Large intestine (tissue), 3 donors: ENCODE measurements at regions not wholly inside any gene's neighbourhood (a gene's known extent, or its start where the extent isn't known, plus 50 kb on each side); places are given as distances from the start of the nearest gene placed in this dataset.

Experiments used
- DNase-seq, 2 donors: peaks; one replicate each; pipeline versions ENCODE4 v3.0.0 to v3.0.0-alpha.2; 2013
- H3K27ac ChIP-seq: one replicate; pipeline ENCODE4 v1.5.1; 2013; ENCODE audit warnings: low read length
- H3K27me3 ChIP-seq: 2 replicates; pipeline ENCODE4 v1.6.1; 2013; ENCODE audit warnings: low read length; ENCODE audit not compliant: control insufficient read depth, insufficient read depth
- H3K36me3 ChIP-seq: 2 replicates; pipeline ENCODE4 v1.6.1; 2013; ENCODE audit warnings: low read length; ENCODE audit not compliant: control insufficient read depth, insufficient read depth
- H3K4me1 ChIP-seq: one replicate; pipeline ENCODE4 v1.6.1; 2013; ENCODE audit warnings: low read length; ENCODE audit not compliant: control insufficient read depth, insufficient read depth
- H3K4me3 ChIP-seq: one replicate; pipeline ENCODE4 v1.5.1; 2013; ENCODE audit warnings: low read length
- H3K9me3 ChIP-seq: one replicate; pipeline ENCODE4 v1.6.1; 2013; ENCODE audit warnings: mild to moderate bottlenecking, low read depth, low read length, moderate library complexity; ENCODE audit not compliant: control insufficient read depth
- WGBS: methylation state at CpG from one replicate; pipeline ENCODE4 v1.1.5; 2013; ENCODE audit warnings: low lambda C conversion rate; ENCODE audit not compliant: insufficient coverage; 5-methylcytosine and 5-hydroxymethylcytosine counted together

DNA sequence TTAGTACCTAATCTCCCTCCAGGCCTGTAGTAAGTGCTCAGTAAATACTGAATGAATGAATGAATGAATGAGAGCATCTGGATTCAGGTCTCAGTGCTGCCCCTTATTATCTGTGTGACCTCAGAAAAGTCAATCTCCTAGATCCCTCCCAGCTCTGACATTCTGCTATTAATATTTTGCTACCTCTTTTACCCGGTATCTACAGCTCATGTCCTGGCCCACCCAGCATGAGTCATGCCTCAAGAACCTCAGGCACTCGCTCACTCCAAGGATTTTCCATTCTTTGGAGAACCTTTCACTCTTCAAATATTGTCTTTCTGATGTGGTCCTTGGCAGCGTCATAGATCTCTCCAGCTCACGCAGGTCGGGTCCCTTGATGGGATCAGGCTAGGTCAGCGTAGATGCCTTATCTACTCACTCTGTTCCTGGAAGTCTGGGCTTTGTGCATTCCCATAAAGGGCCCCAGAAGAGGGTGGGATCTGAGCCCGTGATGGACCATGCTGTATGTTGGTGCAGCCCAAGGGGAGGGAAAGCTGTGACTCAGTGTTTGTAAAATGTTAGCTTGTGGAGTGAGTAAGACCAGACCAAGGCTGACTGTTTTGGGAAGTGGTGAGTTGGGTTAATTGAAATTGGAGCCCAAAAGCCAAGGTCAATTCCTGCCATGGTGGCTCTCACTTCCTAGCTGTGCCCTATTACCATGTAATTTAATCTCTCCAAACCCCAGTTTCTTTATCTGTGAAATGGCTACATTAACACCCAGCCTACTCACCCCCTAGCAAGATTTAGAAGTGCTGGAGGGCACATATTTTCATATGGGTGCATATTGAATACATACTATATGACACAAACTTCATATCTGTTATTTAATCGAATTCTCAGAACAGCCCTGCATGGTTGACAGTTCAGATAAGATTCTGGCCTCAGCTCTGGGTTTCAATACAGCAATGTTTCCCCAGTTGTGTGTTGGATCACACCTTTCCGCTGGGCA lies 214.1 kb upstream of the USP24 start:
- no CpG with 5 or more reads among the region's 9 CpGs for WGBS
- H3K27me3 ChIP-seq = no peaks in the 10 kb centered on the region
- DNase-seq = peak; percentile 54 to 74
- no peaks in the 10 kb centered on the region for H3K9me3 ChIP-seq
- H3K4me3 ChIP-seq = no peak overlapping the region
- no peak overlapping the region for H3K27ac ChIP-seq
- no peaks in the 10 kb centered on the region for H3K36me3 ChIP-seq
- no peaks in the 10 kb centered on the region for H3K4me1 ChIP-seq

DNA sequence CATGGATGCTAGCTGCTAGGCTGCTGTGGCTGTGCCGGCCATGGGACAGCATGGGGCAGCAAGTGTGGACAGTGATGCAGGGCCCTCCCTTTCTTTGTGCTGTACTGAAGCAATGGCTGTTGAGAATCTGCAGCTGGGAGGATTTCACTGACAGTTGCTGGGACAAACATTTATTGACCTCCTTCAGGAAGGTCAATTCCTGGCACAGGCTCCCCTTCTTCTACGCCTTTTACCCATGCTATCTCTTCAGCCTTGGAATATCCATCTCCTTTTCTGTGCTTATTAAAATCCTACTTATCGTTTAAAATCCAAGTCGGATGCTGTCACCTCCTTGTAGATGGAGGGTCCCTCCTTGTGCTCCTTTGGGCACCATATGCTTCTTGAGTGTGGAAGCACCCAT lies 213.1 kb upstream of the USP24 start:
- no CpG with 5 or more reads among the region's 4 CpGs for WGBS
- Histone ChIP-seq H3K9me3 (no peaks in the 10 kb centered on the region), H3K4me1 (no peaks in the 10 kb centered on the region), H3K27me3 (no peaks in the 10 kb centered on the region), H3K27ac (no peak overlapping the region), H3K4me3 (no peak overlapping the region), H3K36me3 (no peaks in the 10 kb centered on the region)
- no peak for DNase-seq

DNA sequence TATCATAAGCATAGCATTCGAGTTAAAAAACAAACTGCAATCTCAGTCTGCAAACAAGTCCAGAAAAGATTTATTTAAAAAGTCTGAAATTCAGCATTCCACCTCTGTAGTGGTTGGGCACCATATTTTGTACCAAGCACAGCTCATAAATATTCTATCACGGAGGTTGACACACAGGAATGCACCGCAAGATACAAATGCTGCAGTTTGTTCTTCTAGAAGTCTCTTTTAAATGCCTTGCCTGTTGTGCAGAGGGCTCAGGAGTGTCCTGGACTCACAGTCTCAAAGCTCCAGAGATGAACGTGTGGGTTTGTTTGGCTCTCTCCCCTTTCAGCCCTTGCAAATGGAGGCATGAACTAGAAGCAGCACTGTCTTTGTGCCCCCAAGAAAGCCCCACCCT lies 212.4 kb upstream of the USP24 start:
- Histone ChIP-seq H3K27ac (no peak overlapping the region), H3K36me3 (no peaks in the 10 kb centered on the region), H3K4me1 (no peaks in the 10 kb centered on the region), H3K27me3 (no peaks in the 10 kb centered on the region), H3K9me3 (no peaks in the 10 kb centered on the region), H3K4me3 (no peak overlapping the region)
- 71% methylated on average over 1 of the region's 4 CpGs for WGBS
- no peak for DNase-seq

DNA sequence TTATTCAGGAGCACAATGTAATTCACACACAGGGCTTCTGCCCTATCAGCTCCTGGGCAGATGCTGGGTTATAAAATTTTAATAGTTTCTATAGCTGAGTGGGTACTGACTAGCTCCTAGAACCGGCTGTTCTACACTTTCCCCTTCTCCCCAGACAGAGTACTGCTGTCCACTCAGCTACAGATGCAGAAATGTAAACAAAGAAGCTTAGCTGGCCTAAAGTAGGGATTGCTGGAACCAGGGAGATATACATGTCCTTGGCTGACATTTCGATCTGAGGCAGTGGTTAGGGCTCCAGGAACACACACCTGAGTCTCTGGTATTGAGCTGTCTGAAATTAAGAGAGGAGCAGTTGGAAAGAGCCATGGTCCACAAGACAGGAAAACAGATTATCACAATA lies 211.5 kb upstream of the USP24 start:
- DNase-seq = no peak
- no peak overlapping the region for H3K4me3 ChIP-seq
- no peaks in the 10 kb centered on the region for H3K4me1 ChIP-seq

GRCh38 chr1:55426156-55426555 lies 211.0 kb upstream of the USP24 start:
- Histone ChIP-seq H3K27me3 (no peaks in the 10 kb centered on the region), H3K27ac (no peak overlapping the region), H3K4me3 (no peak overlapping the region), H3K36me3 (no peaks in the 10 kb centered on the region), H3K9me3 (no peaks in the 10 kb centered on the region), H3K4me1 (no peaks in the 10 kb centered on the region)
- 71% methylated on average over 2 of the region's 5 CpGs for WGBS
- DNase-seq = no peak

More for the DNA sequence above, 211.5 kb upstream of the USP24 start:
- H3K9me3 ChIP-seq = no peaks in the 10 kb centered on the region
- no CpG with 5 or more reads among the region's 2 CpGs for WGBS
- H3K27ac ChIP-seq = no peak overlapping the region
- H3K36me3 ChIP-seq = no peaks in the 10 kb centered on the region
- no peaks in the 10 kb centered on the region for H3K27me3 ChIP-seq

DNA sequence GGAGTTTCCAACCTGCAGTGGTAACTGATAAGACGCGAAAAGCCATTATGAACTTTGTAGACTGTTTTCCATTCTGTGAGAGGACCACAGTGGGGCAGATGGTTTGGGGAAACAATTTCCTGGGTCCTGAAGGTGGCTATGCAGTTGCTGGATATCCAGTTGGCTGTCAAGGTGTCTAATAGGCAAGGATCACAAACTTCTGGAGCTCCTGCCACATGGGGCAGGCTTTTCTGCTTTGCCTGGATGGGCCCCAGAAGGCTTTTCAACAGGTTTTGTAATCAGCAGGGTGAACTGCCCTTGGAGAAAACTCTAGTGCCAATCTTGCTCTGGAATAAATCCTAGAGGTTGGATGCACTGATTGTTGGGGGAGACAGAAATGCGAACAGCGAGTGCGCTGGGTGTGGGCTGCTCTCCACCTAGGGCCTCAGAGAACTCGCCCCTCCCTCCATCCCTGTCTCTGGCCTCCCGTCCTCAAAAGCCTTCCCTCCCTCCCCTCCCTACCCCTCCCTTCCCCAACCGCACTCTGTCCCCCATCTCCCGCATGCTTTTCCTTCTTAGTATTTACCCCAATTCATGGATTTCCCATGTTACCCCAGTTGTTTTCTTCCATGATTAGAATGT lies 210.3 kb upstream of the USP24 start:
- Histone ChIP-seq H3K27ac (no peak overlapping the region), H3K36me3 (no peaks in the 10 kb centered on the region), H3K4me1 (no peaks in the 10 kb centered on the region), H3K4me3 (no peak overlapping the region), H3K9me3 (no peaks in the 10 kb centered on the region), H3K27me3 (no peaks in the 10 kb centered on the region)
- no peak for DNase-seq
- WGBS = 58% methylated on average over 2 of the region's 9 CpGs

DNA sequence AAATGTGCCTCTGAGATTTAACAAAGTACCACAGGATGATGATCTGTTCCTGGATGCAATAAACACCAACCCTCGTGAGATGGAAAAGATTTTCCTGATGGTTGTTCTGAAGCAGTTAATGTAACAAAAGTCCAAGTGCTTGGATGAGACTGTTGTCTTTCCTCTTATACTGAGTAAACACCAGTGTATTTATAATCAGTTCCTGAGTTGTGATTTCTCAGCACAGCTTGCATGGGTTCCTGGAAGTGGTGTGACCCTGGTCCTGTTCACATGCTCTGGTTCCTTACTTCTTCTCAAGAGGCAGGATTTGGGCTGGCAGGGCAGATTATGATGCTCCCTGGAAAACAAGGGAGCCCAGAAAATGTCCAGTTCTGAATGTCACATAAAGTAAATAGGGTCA lies 208.2 kb upstream of the USP24 start:
- no peak overlapping the region for H3K4me3 ChIP-seq
- WGBS = no CpG with 5 or more reads among the region's 1 CpG
- DNase-seq = no peak
- H3K27me3 ChIP-seq = no peaks in the 10 kb centered on the region
- no peaks in the 10 kb centered on the region for H3K4me1 ChIP-seq
- no peaks in the 10 kb centered on the region for H3K9me3 ChIP-seq
- H3K27ac ChIP-seq = no peak overlapping the region
- H3K36me3 ChIP-seq = no peaks in the 10 kb centered on the region

GRCh38 chr1:55420929-55421716 lies 206.0 kb upstream of the USP24 start:
- H3K9me3 ChIP-seq = no peaks in the 10 kb centered on the region
- no CpG with 5 or more reads among the region's 3 CpGs for WGBS
- no peak overlapping the region for H3K27ac ChIP-seq
- DNase-seq = no peak
- H3K36me3 ChIP-seq = no peaks in the 10 kb centered on the region
- H3K4me3 ChIP-seq = no peak overlapping the region
- peaks cover 3% of the 10 kb centered on the region for H3K4me1 ChIP-seq
- H3K27me3 ChIP-seq = no peaks in the 10 kb centered on the region

- Histone ChIP-seq H3K36me3 (no peaks in the 10 kb centered on the region), H3K4me3 (no peak overlapping the region), H3K27ac (no peak overlapping the region), H3K27me3 (no peaks in the 10 kb centered on the region), H3K9me3 (no peaks in the 10 kb centered on the region), H3K4me1 (peaks cover 3% of the 10 kb centered on the region)
- WGBS = no CpG with 5 or more reads among the region's 2 CpGs
- no peak for DNase-seq
These were observed 204.9 kb upstream of the USP24 start for GRCh38 chr1:55420026-55420425.

GRCh38 chr1:55418208-55419000 lies 203.2 kb upstream of the USP24 start:
- H3K27ac ChIP-seq = no peak overlapping the region
- no peak for DNase-seq
- no peak overlapping the region for H3K4me3 ChIP-seq
- no peaks in the 10 kb centered on the region for H3K9me3 ChIP-seq
- H3K36me3 ChIP-seq = no peaks in the 10 kb centered on the region
- WGBS = 94% methylated on average over 3 of the region's 10 CpGs
- peaks cover under 1% of the 10 kb centered on the region for H3K27me3 ChIP-seq
- H3K4me1 ChIP-seq = peaks cover 3% of the 10 kb centered on the region
